Loucy (cell line): ENCODE measurements at regions not wholly inside any gene's neighbourhood (a gene's known extent, or its start where the extent isn't known, plus 50 kb on each side); places are given as distances from the start of the nearest gene placed in this dataset.

Source experiments
- H2AFZ ChIP-seq: fragments of 200-600 bp; sonication (generic); 2 replicates; pipeline ENCODE4 v1.6.0; 2016; ENCODE audit warnings: antibody characterized with exemption, mild to moderate bottlenecking, low read length, moderate library complexity
- H3F3A ChIP-seq: fragments of 200-600 bp; 2 replicates; pipeline ENCODE4 v1.6.0; 2016; ENCODE audit warnings: antibody characterized with exemption, low read depth, mild to moderate bottlenecking
- H3K27me3 ChIP-seq: fragments of 200-600 bp; sonication (generic); 2 replicates; pipeline ENCODE4 v1.6.1; 2014; ENCODE audit warnings: low read length, mild to moderate bottlenecking; ENCODE audit not compliant: insufficient read depth, poor library complexity, severe bottlenecking
- H3K36me3 ChIP-seq: fragments of 200-600 bp; sonication (generic); 2 replicates; pipeline ENCODE4 v1.6.1; 2016; ENCODE audit warnings: low read length; ENCODE audit not compliant: insufficient read depth
- H3K4me1 ChIP-seq: fragments of 200-600 bp; sonication (generic); 2 replicates; pipeline ENCODE4 v1.5.1; 2014; ENCODE audit warnings: low read length, mild to moderate bottlenecking; ENCODE audit not compliant: insufficient read depth, poor library complexity, severe bottlenecking
- H3K4me2 ChIP-seq: fragments of 200-600 bp; sonication (generic); 2 replicates; pipeline ENCODE4 v1.6.0; 2014; ENCODE audit warnings: antibody characterized with exemption, low read length, low read depth, mild to moderate bottlenecking; ENCODE audit not compliant: poor library complexity, severe bottlenecking
- H3K4me3 ChIP-seq: fragments of 200-600 bp; sonication (generic); 2 replicates; pipeline ENCODE4 v1.5.1; 2014; ENCODE audit warnings: low read length, mild to moderate bottlenecking, mixed read lengths; ENCODE audit not compliant: poor library complexity, severe bottlenecking
- H3K79me2 ChIP-seq: fragments of 200-600 bp; sonication (generic); 2 replicates; pipeline ENCODE4 v1.6.1; 2014; ENCODE audit warnings: low read length; ENCODE audit not compliant: insufficient read depth
- H3K9ac ChIP-seq: fragments of 200-600 bp; sonication (generic); 2 replicates; pipeline ENCODE4 v1.6.0; 2014; ENCODE audit warnings: mild to moderate bottlenecking, low read depth, low read length, moderate library complexity; ENCODE audit not compliant: poor library complexity, severe bottlenecking
- H3K9me2 ChIP-seq: fragments of 200-600 bp; sonication (generic); replicated peaks from 2 replicates; pipeline ENCODE4 v1.6.1; 2016; ENCODE audit warnings: low read depth, low read length, mixed read lengths
- H3K9me3 ChIP-seq: fragments of 200-600 bp; sonication (generic); 2 replicates; pipeline ENCODE4 v1.6.1; 2014; ENCODE audit warnings: mild to moderate bottlenecking, antibody characterized with exemption, low read length, low read depth; ENCODE audit not compliant: insufficient read depth
- H4K20me1 ChIP-seq: fragments of 200-600 bp; sonication (generic); 2 replicates; pipeline ENCODE4 v1.6.0; 2014; ENCODE audit warnings: antibody characterized with exemption, low read length, mild to moderate bottlenecking; ENCODE audit not compliant: insufficient read depth, poor library complexity, severe bottlenecking
- CTCF ChIP-seq: fragments of 200-600 bp; sonication (generic); conservative IDR thresholded peaks from 2 replicates; pipeline ENCODE4 v1.5.1; 2014; ENCODE audit warnings: mild to moderate bottlenecking, antibody characterized with exemption, low read length
- EZH2phosphoT487 ChIP-seq: fragments of 200-600 bp; IDR thresholded peaks from 2 replicates; pipeline ENCODE4 v1.6.1; 2018; ENCODE audit warnings: antibody characterized with exemption, mild to moderate bottlenecking, moderate library complexity, borderline replicate concordance

DNA sequence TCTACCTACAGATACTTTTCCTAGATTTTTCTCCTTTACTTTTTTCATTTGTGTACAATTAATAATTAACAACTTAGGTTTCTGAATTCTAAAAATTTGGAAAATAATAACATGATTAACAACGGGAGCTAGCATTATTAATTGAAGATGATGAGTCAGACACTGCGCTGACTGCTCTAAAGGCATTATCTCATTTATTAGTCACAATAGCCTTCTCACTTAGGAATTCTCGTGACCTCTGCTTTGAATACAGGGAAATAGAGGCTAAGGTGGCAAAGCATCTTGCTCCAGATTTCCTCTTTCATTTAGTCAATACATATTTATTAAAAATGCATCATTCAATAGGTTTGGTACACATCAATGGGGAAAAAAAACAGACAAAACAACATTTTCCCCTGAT lies 441.3 kb downstream of the PCDH18 start:
- Histone ChIP-seq H3K79me2 (no peaks in the 10 kb centered on the region), H3F3A (no peaks in the 10 kb centered on the region), H3K9ac (no peak overlapping the region), H3K9me2 (no peaks in the 10 kb centered on the region), H3K9me3 (no peaks in the 10 kb centered on the region), H3K27me3 (no peaks in the 10 kb centered on the region), H3K4me3 (no peak overlapping the region), H3K4me2 (no peak overlapping the region), H3K4me1 (no peaks in the 10 kb centered on the region), H2AFZ (no peak overlapping the region), H4K20me1 (no peaks in the 10 kb centered on the region), H3K36me3 (no peaks in the 10 kb centered on the region)
- TF ChIP-seq EZH2phosphoT487 (no peak), CTCF (no peak)

- H3K36me3 ChIP-seq, result no peaks in the 10 kb centered on the region
- no peak overlapping the region for H3K4me2 ChIP-seq
- H4K20me1 ChIP-seq, result no peaks in the 10 kb centered on the region
- H3K9me3 ChIP-seq, result no peaks in the 10 kb centered on the region
- TF ChIP-seq EZH2phosphoT487 (no peak), CTCF (no peak)
- no peaks in the 10 kb centered on the region for H3K4me1 ChIP-seq
- H3K4me3 ChIP-seq, result no peak overlapping the region
- no peak overlapping the region for H2AFZ ChIP-seq
- no peaks in the 10 kb centered on the region for H3K79me2 ChIP-seq
- H3K9ac ChIP-seq, result no peak overlapping the region
- no peaks in the 10 kb centered on the region for H3K27me3 ChIP-seq
- no peaks in the 10 kb centered on the region for H3K9me2 ChIP-seq
- H3F3A ChIP-seq, result no peaks in the 10 kb centered on the region
These were observed 448.6 kb downstream of the PCDH18 start for GRCh38 chr4:137083571-137084135.

- no peaks in the 10 kb centered on the region for H3K79me2 ChIP-seq
- H3K9ac ChIP-seq, result no peak overlapping the region
- H3F3A ChIP-seq, result no peaks in the 10 kb centered on the region
- no peaks in the 10 kb centered on the region for H3K36me3 ChIP-seq
- no peaks in the 10 kb centered on the region for H3K27me3 ChIP-seq
- no peak overlapping the region for H2AFZ ChIP-seq
- no peak overlapping the region for H3K4me2 ChIP-seq
- H3K4me1 ChIP-seq, result no peaks in the 10 kb centered on the region
- H4K20me1 ChIP-seq, result no peaks in the 10 kb centered on the region
- TF ChIP-seq CTCF, result no peak
- TF ChIP-seq EZH2phosphoT487, result no peak
- no peaks in the 10 kb centered on the region for H3K9me2 ChIP-seq
- no peak overlapping the region for H3K4me3 ChIP-seq
- H3K9me3 ChIP-seq, result no peaks in the 10 kb centered on the region
These were observed 450.2 kb downstream of the PCDH18 start for GRCh38 chr4:137082061-137082460.
